ENCODE measurements at regions not wholly inside any gene's neighbourhood (a gene's known extent, or its start where the extent isn't known, plus 50 kb on each side); places are given as distances from the start of the nearest gene placed in this dataset.

- H3K27me3 ChIP-seq (ENCODE audit: control insufficient read depth, insufficient read depth, low read length) = peaks cover 2% of the 10 kb centered on the region
- no peak overlapping the region for H3K27ac ChIP-seq (ENCODE audit: low read depth, low read length)
- no peak overlapping the region for H3K4me3 ChIP-seq (ENCODE audit: low read depth, low read length)
- CTCF ChIA-PET = no interaction called here
- no peak for DNase-seq (ENCODE audit: low read depth, low spot score)
- H3K9me3 ChIP-seq (ENCODE audit: control insufficient read depth, insufficient read depth, low read length) = peaks cover 4% of the 10 kb centered on the region; the same call in 1 of the 2 replicates
- TF ChIP-seq CTCF (IDR thresholded peaks at IDR 0.05; ENCODE audit: low read depth, low read length) = no peak
- POLR2A ChIA-PET = no interaction called here
Observed at GRCh38 chr10:3385487-3385886, 212.9 kb upstream of the PITRM1 start.

- no peak for TF ChIP-seq CTCF (IDR thresholded peaks at IDR 0.05; ENCODE audit: low read depth, low read length)
- peaks cover 6% of the 10 kb centered on the region for H3K27me3 ChIP-seq (ENCODE audit: control insufficient read depth, insufficient read depth, low read length)
- CTCF ChIA-PET = no interaction called here
- no peak overlapping the region for H3K4me3 ChIP-seq (ENCODE audit: low read depth, low read length)
- DNase-seq (ENCODE audit: low read depth, low spot score) = no peak
- peaks cover 12% of the 10 kb centered on the region for H3K9me3 ChIP-seq (ENCODE audit: control insufficient read depth, insufficient read depth, low read length)
- POLR2A ChIA-PET = no interaction called here
- H3K27ac ChIP-seq (ENCODE audit: low read depth, low read length) = no peak overlapping the region
Observed at GRCh38 chr10:3382092-3382491, 209.5 kb upstream of the PITRM1 start.

- H3K27ac ChIP-seq (ENCODE audit: low read depth, low read length) = no peak overlapping the region
- POLR2A ChIA-PET = no interaction called here
- DNase-seq (ENCODE audit: low read depth, low spot score) = no peak
- H3K27me3 ChIP-seq (ENCODE audit: control insufficient read depth, insufficient read depth, low read length) = peaks cover 6% of the 10 kb centered on the region
- peaks cover 12% of the 10 kb centered on the region for H3K9me3 ChIP-seq (ENCODE audit: control insufficient read depth, insufficient read depth, low read length)
- no peak overlapping the region for H3K4me3 ChIP-seq (ENCODE audit: low read depth, low read length)
- CTCF ChIA-PET = interaction anchor here (1.0 kb wide), 1 partner anchor 22 kb away, joined by 8 read pairs; no protein-coding TSS in a partner anchor
- TF ChIP-seq CTCF (IDR thresholded peaks at IDR 0.05; ENCODE audit: low read depth, low read length) = no peak
Observed at GRCh38 chr10:3380406-3381050, 207.9 kb upstream of the PITRM1 start.

- H3K9me3 ChIP-seq (ENCODE audit: control insufficient read depth, insufficient read depth, low read length) = peaks cover 8% of the 10 kb centered on the region
- CTCF ChIA-PET = no interaction called here
- no peak overlapping the region for H3K4me3 ChIP-seq (ENCODE audit: low read depth, low read length)
- POLR2A ChIA-PET = no interaction called here
- H3K27ac ChIP-seq (ENCODE audit: low read depth, low read length) = no peak overlapping the region
- H3K27me3 ChIP-seq (ENCODE audit: control insufficient read depth, insufficient read depth, low read length) = peaks cover 6% of the 10 kb centered on the region
- TF ChIP-seq CTCF (IDR thresholded peaks at IDR 0.05; ENCODE audit: low read depth, low read length) = no peak
- no peak for DNase-seq (ENCODE audit: low read depth, low spot score)
Observed at GRCh38 chr10:3376631-3377030, 204.0 kb upstream of the PITRM1 start.

GRCh38 chr10:3375505-3375904 is 202.9 kb upstream of the PITRM1 start:
- ChIA-PET POLR2A (no interaction called here), CTCF (no interaction called here)
- TF ChIP-seq CTCF (IDR thresholded peaks at IDR 0.05; ENCODE audit: low read depth, low read length) = no peak
- Histone ChIP-seq H3K9me3 (ENCODE audit: control insufficient read depth, insufficient read depth, low read length) (peaks cover 8% of the 10 kb centered on the region), H3K4me3 (ENCODE audit: low read depth, low read length) (no peak overlapping the region), H3K27ac (ENCODE audit: low read depth, low read length) (no peak overlapping the region), H3K27me3 (ENCODE audit: control insufficient read depth, insufficient read depth, low read length) (peaks cover 3% of the 10 kb centered on the region)
- DNase-seq (ENCODE audit: low read depth, low spot score) = no peak

All from AG04450 (cell line).